ENCODE measurements at regions not wholly inside any gene's neighbourhood (a gene's known extent, or its start where the extent isn't known, plus 50 kb on each side); places are given as distances from the start of the nearest gene placed in this dataset.

DNA sequence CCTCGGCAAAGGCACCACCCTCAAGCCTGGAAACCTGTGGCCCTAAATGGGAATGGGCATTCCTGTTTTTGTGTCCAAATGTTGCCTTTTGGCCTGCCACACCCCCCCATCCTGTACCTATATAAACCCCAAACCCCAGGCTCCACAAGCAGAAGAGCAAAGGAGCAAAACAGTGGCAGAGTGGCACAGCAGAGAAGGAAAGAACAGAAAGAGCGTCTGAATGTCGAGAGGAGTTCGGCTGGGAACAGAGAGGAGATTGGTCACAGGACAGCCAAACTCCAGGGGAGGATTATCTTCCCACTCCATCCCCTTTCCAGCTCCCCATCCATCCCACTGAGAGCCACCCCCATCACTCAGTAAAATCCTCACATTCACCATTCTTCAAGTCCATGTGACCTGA is 58.0 kb upstream of the PREP start:
- TF ChIP-seq, protein P1, sequence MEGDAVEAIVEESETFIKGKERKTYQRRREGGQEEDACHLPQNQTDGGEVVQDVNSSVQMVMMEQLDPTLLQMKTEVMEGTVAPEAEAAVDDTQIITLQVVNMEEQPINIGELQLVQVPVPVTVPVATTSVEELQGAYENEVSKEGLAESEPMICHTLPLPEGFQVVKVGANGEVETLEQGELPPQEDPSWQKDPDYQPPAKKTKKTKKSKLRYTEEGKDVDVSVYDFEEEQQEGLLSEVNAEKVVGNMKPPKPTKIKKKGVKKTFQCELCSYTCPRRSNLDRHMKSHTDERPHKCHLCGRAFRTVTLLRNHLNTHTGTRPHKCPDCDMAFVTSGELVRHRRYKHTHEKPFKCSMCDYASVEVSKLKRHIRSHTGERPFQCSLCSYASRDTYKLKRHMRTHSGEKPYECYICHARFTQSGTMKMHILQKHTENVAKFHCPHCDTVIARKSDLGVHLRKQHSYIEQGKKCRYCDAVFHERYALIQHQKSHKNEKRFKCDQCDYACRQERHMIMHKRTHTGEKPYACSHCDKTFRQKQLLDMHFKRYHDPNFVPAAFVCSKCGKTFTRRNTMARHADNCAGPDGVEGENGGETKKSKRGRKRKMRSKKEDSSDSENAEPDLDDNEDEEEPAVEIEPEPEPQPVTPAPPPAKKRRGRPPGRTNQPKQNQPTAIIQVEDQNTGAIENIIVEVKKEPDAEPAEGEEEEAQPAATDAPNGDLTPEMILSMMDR (IDR thresholded peaks at IDR 0.05; ENCODE audit: low read depth, low read length) = no peak
- TF ChIP-seq POLR2A (IDR thresholded peaks at IDR 0.05; ENCODE audit: extremely low read depth, insufficient read length) = no peak
- TF ChIP-seq, protein P2, sequence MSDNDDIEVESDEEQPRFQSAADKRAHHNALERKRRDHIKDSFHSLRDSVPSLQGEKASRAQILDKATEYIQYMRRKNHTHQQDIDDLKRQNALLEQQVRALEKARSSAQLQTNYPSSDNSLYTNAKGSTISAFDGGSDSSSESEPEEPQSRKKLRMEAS (IDR thresholded peaks at IDR 0.05; ENCODE audit: low read depth, low read length) = no peak
- TF ChIP-seq MYC (IDR thresholded peaks at IDR 0.05; ENCODE audit: low read depth, low read length) = no peak
